ENCODE measurements at regions not wholly inside any gene's neighbourhood (a gene's known extent, or its start where the extent isn't known, plus 50 kb on each side); places are given as distances from the start of the nearest gene placed in this dataset.

- intact Hi-C loops (cut with micrococcal nuclease): no loop called here
- POLR2A ChIA-PET (ENCODE audit: unreplicated experiment): no interaction called here
Observed at GRCh38 chr10:2619472-2619871, 447.9 kb upstream of the PFKP start.

More at GRCh38 chr10:2619472-2619871, 447.9 kb upstream of the PFKP start:
- no peak overlapping the region for H3K14ac ChIP-seq (replicated peaks; ENCODE audit: low read depth, low read length)
- no peak overlapping the region for H2BK15ac ChIP-seq (ENCODE audit: low read depth, low read length)
- H3K79me1 ChIP-seq (ENCODE audit: low read depth in 1 of 2, low read length in 2 of 2): no peaks in the 10 kb centered on the region
- TF ChIP-seq FOS (IDR thresholded peaks at IDR 0.05; ENCODE audit: low read depth, low read length): no peak
- no peak for TF ChIP-seq RCOR1 (IDR thresholded peaks at IDR 0.05; ENCODE audit: insufficient replicate concordance, low read length)
- no peak for TF ChIP-seq MXI1 (IDR thresholded peaks at IDR 0.05; ENCODE audit: borderline replicate concordance, low read depth, low read length)
- TF ChIP-seq, protein P1, sequence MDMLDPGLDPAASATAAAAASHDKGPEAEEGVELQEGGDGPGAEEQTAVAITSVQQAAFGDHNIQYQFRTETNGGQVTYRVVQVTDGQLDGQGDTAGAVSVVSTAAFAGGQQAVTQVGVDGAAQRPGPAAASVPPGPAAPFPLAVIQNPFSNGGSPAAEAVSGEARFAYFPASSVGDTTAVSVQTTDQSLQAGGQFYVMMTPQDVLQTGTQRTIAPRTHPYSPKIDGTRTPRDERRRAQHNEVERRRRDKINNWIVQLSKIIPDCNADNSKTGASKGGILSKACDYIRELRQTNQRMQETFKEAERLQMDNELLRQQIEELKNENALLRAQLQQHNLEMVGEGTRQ (IDR thresholded peaks at IDR 0.05; ENCODE audit: low read depth, low read length): no peak
- no peak for TF ChIP-seq RAD21 (IDR thresholded peaks at IDR 0.05; ENCODE audit: low read length)
- no peak for TF ChIP-seq SMC3 (IDR thresholded peaks at IDR 0.05; ENCODE audit: low read depth, low read length)
- TF ChIP-seq MAZ (IDR thresholded peaks at IDR 0.05; ENCODE audit: borderline replicate concordance, low read depth, low read length): no peak
- no peak for TF ChIP-seq CHD1 (IDR thresholded peaks at IDR 0.05; ENCODE audit: low read depth, low read length)
- TF ChIP-seq BHLHE40 (IDR thresholded peaks at IDR 0.05; ENCODE audit: low read depth, low read length): no peak
- no peak for TF ChIP-seq POLR2A (IDR thresholded peaks at IDR 0.05; ENCODE audit: low read depth, low read length)
- TF ChIP-seq, protein P2, sequence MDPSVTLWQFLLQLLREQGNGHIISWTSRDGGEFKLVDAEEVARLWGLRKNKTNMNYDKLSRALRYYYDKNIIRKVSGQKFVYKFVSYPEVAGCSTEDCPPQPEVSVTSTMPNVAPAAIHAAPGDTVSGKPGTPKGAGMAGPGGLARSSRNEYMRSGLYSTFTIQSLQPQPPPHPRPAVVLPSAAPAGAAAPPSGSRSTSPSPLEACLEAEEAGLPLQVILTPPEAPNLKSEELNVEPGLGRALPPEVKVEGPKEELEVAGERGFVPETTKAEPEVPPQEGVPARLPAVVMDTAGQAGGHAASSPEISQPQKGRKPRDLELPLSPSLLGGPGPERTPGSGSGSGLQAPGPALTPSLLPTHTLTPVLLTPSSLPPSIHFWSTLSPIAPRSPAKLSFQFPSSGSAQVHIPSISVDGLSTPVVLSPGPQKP (IDR thresholded peaks at IDR 0.05; ENCODE audit: borderline replicate concordance, low read depth, low read length): no peak
- no peak for TF ChIP-seq RFX5 (IDR thresholded peaks at IDR 0.05; ENCODE audit: low read depth, low read length)
- no peak for TF ChIP-seq CTCF (conservative IDR thresholded peaks at IDR 0.05; ENCODE audit: low read depth, low read length)
- TF ChIP-seq MAFK (IDR thresholded peaks at IDR 0.05; ENCODE audit: low read depth, low read length): no peak
- TF ChIP-seq CEBPB (IDR thresholded peaks at IDR 0.05; ENCODE audit: low read depth, low read length): no peak
- no peak for TF ChIP-seq NFE2L2 (IDR thresholded peaks at IDR 0.05; ENCODE audit: low read depth, low read length)
- no CpG with 5 or more reads among the region's 4 CpGs for WGBS, 2 experiments (ENCODE audit: extremely low coverage in 2 of 2, insufficient read length in 1 of 2)
- no peak overlapping the region for H3K4ac ChIP-seq (ENCODE audit: low read depth, low read length)
- no peaks in the 10 kb centered on the region for H3K9me1 ChIP-seq (ENCODE audit: insufficient read depth, low read length)
- H3K9ac ChIP-seq (ENCODE audit: low read depth, low read length): no peak overlapping the region
- no peak overlapping the region for H3K4me3 ChIP-seq (ENCODE audit: insufficient read depth, low read depth, low read length)
- H2BK5ac ChIP-seq (ENCODE audit: low read depth, low read length, poor library complexity, severe bottlenecking): no peak overlapping the region
- no peak overlapping the region for H2BK20ac ChIP-seq (ENCODE audit: low read depth, low read length)
- no peaks in the 10 kb centered on the region for H3K4me1 ChIP-seq (ENCODE audit: control insufficient read depth, insufficient read depth, low read length)
- no peak overlapping the region for H3K56ac ChIP-seq (ENCODE audit: extremely low read depth, insufficient read depth, low read length)
- no peaks in the 10 kb centered on the region for H4K20me1 ChIP-seq (ENCODE audit: insufficient read depth, low read length)
- H3K4me2 ChIP-seq (ENCODE audit: low read depth, low read length): no peak overlapping the region
- H3K18ac ChIP-seq (ENCODE audit: low read depth, low read length): no peak overlapping the region
- peaks cover 21% of the 10 kb centered on the region for H3K9me3 ChIP-seq (ENCODE audit: control insufficient read depth, insufficient read depth, low read length)
- CTCF ChIA-PET: no interaction called here
- BruUV-seq (replicated peaks): no TSS peak
- no peak overlapping the region for H4K5ac ChIP-seq (ENCODE audit: low read depth, low read length)
- no peak overlapping the region for H4K91ac ChIP-seq (ENCODE audit: insufficient read depth, low read depth, low read length)
- ATAC-seq (ENCODE audit: low read depth) (no peak), DNase-seq (no peak)
- H2AK9ac ChIP-seq (replicated peaks; ENCODE audit: low read depth, low read length, poor library complexity): no peak overlapping the region
- H3K27me3 ChIP-seq (ENCODE audit: control insufficient read depth, insufficient read depth, low read length): no peaks in the 10 kb centered on the region
- no peak overlapping the region for H3K23ac ChIP-seq (ENCODE audit: low read depth, low read length)
- H2AFZ ChIP-seq (replicated peaks; ENCODE audit: low read length, poor library complexity): no peak overlapping the region
- H2AK5ac ChIP-seq (ENCODE audit: low read depth, low read length): no peak overlapping the region
- H4K8ac ChIP-seq (ENCODE audit: low read depth in 2 of 2, low read length in 2 of 2): no peak overlapping the region
- no peak overlapping the region for H2BK120ac ChIP-seq (ENCODE audit: low read depth, low read length)
- no peaks in the 10 kb centered on the region for H3K36me3 ChIP-seq (ENCODE audit: control insufficient read depth, insufficient read depth, low read length)
- dilution Hi-C loops (cut with HindIII; ENCODE audit: low sequenced_read_pairs, unreplicated experiment): no loop called here
- in situ Hi-C loops (cut with MboI; ENCODE audit: low sequenced_read_pairs): no loop called here
- H3K27ac ChIP-seq (ENCODE audit: insufficient read depth, low read length): no peak overlapping the region
